ENCODE measurements at regions not wholly inside any gene's neighbourhood (a gene's known extent, or its start where the extent isn't known, plus 50 kb on each side); places are given as distances from the start of the nearest gene placed in this dataset.

GRCh38 chr14:92224358-92224954 lies 98.5 kb upstream of the SLC24A4 start:
- TF ChIP-seq CTCF (IDR thresholded peaks at IDR 0.05; ENCODE audit: poor library complexity, severe bottlenecking) (no peak), EZH2 (IDR thresholded peaks at IDR 0.05; ENCODE audit: borderline replicate concordance, insufficient read depth, low read length, poor library complexity, severe bottlenecking) (no peak)
